Psoas muscle (tissue), 7 donors: ENCODE measurements at regions not wholly inside any gene's neighbourhood (a gene's known extent, or its start where the extent isn't known, plus 50 kb on each side); places are given as distances from the start of the nearest gene placed in this dataset.
"Not testable (repeated sequence)": the region's sequence is repeated elsewhere in the genome, so short reads cannot be mapped to it uniquely, and the experiment has no call there.

Experiments
- ATAC-seq, 4 donors: fragments of 200-7000 bp; cut with Tn5 transposase; one replicate each; pipeline ENCODE4 v1.9.1; 2020; ENCODE audit warnings: moderate library complexity in 3 of 4, mild to moderate bottlenecking in 2 of 4
- DNase-seq, 2 donors: peaks; one replicate each; pipeline ENCODE4 v3.0.0-alpha.2; 2020
- H3K27ac ChIP-seq: fragments of 200-600 bp; one replicate; pipeline ENCODE4 v1.8.0; 2022
- H3K27me3 ChIP-seq, 3 donors: fragments of 200-600 bp in 1 of 3; one replicate each; pipeline versions ENCODE4 v1.6.1 to v1.8.0; 2013 to 2022; ENCODE audit warnings: low read length in 2 of 3, mild to moderate bottlenecking in 2 of 3, moderate library complexity in 1 of 3; ENCODE audit not compliant: insufficient read depth in 3 of 3
- H3K36me3 ChIP-seq, 2 donors: fragments of 200-600 bp in 1 of 2; one replicate each; pipeline versions ENCODE4 v1.6.1 to v1.8.0; 2013 to 2022; ENCODE audit warnings: low read depth in 1 of 2, mild to moderate bottlenecking in 1 of 2, moderate library complexity in 1 of 2; ENCODE audit not compliant: insufficient read depth in 1 of 2
- H3K4me1 ChIP-seq: fragments of 200-600 bp; one replicate; pipeline ENCODE4 v1.8.0; 2022
- H3K4me3 ChIP-seq: fragments of 200-600 bp; one replicate; pipeline ENCODE4 v1.8.0; 2022; ENCODE audit warnings: mild to moderate bottlenecking
- H3K9me3 ChIP-seq: fragments of 200-600 bp; one replicate; pipeline ENCODE4 v1.8.0; 2022
- WGBS, 3 donors: extraction: QIAGEN DNeasy Blood & Tissue Kit; methylation state at CpG; one replicate each; pipeline versions ENCODE4 v1.1.6 to v1.1.7; 2013; 5-methylcytosine and 5-hydroxymethylcytosine counted together
- intact Hi-C, 2 donors: fragments of 100-400 bp; cut with DNase I; formaldehyde crosslinking; loops; one replicate each; pipeline versions ENCODE4 v1.11.0 to v1.14.2; 2022
- TF ChIP-seq, protein P1 (sequence below): fragments of 200-600 bp; IDR thresholded peaks from one replicate; pipeline ENCODE4 v1.8.0; 2022; ENCODE audit warnings: antibody characterized with exemption
- donor health status: healthy with polysubstance abuse.
- donor health status: DM: no; HTN: no; CAD: no; lungs with moderate emphysema.
- donor health status: Bipolar disorder and iron deficiency.
- donor health status: healthy.
- donor health status: DM: yes; HTN: yes; CAD: no.
- donor health status: DM: no; HTN: no; CAD: no.
- donor health status: DM: yes; HTN: yes; CAD: no.

GRCh38 chr5:89823046-89823445, 586.5 kb downstream of the CETN3 start:
- Histone ChIP-seq H3K27ac (no peak overlapping the region), H3K36me3 (no peaks in the 10 kb centered on the region), H3K9me3 (no peaks in the 10 kb centered on the region), H3K27me3 (no peaks in the 10 kb centered on the region), H3K4me3 (no peak overlapping the region), H3K4me1 (no peaks in the 10 kb centered on the region)
- WGBS, 3 donors = 92 to 93% (median 92%) methylated on average over 2 of the region's 2 CpGs
- TF ChIP-seq, protein P1, sequence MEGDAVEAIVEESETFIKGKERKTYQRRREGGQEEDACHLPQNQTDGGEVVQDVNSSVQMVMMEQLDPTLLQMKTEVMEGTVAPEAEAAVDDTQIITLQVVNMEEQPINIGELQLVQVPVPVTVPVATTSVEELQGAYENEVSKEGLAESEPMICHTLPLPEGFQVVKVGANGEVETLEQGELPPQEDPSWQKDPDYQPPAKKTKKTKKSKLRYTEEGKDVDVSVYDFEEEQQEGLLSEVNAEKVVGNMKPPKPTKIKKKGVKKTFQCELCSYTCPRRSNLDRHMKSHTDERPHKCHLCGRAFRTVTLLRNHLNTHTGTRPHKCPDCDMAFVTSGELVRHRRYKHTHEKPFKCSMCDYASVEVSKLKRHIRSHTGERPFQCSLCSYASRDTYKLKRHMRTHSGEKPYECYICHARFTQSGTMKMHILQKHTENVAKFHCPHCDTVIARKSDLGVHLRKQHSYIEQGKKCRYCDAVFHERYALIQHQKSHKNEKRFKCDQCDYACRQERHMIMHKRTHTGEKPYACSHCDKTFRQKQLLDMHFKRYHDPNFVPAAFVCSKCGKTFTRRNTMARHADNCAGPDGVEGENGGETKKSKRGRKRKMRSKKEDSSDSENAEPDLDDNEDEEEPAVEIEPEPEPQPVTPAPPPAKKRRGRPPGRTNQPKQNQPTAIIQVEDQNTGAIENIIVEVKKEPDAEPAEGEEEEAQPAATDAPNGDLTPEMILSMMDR = no peak
- no peak for DNase-seq
- ATAC-seq = no peak
- intact Hi-C loops = no loop called here

DNA sequence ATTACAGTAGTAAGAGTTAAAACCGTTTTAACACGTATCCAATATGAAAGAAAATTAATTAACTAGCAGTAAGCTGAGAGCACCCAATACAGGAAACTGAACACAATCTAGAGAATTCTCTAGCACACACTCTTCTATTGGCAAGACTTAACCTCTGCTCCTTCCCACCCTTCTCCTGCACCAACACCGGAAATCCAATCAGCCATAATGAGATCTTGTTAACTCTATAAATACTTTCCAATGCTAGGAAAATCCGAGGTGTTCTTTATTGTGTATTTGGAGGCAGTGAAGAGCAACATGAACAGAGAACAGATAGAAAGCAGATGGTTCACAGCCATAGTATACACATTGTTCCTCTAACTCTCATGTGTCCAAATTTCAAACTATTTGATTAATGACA, 591.7 kb downstream of the CETN3 start:
- no peaks in the 10 kb centered on the region for H3K4me1 ChIP-seq
- intact Hi-C loops = no loop called here
- H3K27me3 ChIP-seq = no peaks in the 10 kb centered on the region
- no peak overlapping the region for H3K4me3 ChIP-seq
- DNase-seq = no peak
- no peaks in the 10 kb centered on the region for H3K36me3 ChIP-seq
- TF ChIP-seq, protein P1 = no peak
- 42 to 47% (median 44%) methylated on average over 4 of the region's 4 CpGs for WGBS, 3 donors
- no peaks in the 10 kb centered on the region for H3K9me3 ChIP-seq
- no peak for ATAC-seq
- H3K27ac ChIP-seq = no peak overlapping the region

DNA sequence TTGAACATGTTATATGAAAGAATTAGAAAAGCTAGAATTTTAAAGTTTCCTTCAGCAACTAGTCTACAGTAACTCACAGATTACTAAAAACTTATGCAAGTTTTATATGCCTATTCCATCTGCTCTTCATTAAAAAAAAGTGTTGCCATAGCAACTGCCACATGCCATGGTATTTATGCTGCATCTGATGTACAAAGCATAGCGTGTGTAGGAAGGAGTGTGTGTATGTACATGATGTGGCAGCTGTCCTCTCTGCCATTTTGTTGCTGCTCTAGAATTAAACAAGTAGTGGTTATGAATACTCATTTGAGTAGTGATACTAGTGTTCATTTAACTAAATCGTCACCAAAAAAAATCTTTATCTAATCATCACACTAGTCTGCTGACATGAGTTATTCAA, 593.5 kb downstream of the CETN3 start:
- Histone ChIP-seq H3K4me1 (no peaks in the 10 kb centered on the region), H3K9me3 (no peaks in the 10 kb centered on the region), H3K36me3 (no peaks in the 10 kb centered on the region), H3K27me3 (no peaks in the 10 kb centered on the region), H3K4me3 (no peak overlapping the region), H3K27ac (no peak overlapping the region)
- 80 to 86% (median 83%) methylated on average over 2 of the region's 2 CpGs for WGBS, 3 donors
- intact Hi-C loops = no loop called here
- TF ChIP-seq, protein P1 = no peak
- ATAC-seq (no peak), DNase-seq (no peak)

- H3K27ac ChIP-seq, H3K4me3 ChIP-seq, H3K27me3 ChIP-seq, H3K36me3 ChIP-seq, ATAC-seq, DNase-seq, H3K4me1 ChIP-seq, intact Hi-C loops: not testable (repeated sequence)
- H3K9me3 ChIP-seq = peaks cover 12% of the 10 kb centered on the region
- 90 to 92% (median 91%) methylated on average over 5 of the region's 5 CpGs for WGBS, 3 donors
Observed at GRCh38 chr5:89800735-89801134, 608.8 kb downstream of the CETN3 start.

GRCh38 chr5:89794504-89794903, 615.1 kb downstream of the CETN3 start:
- H3K4me1 ChIP-seq, DNase-seq, H3K27ac ChIP-seq, H3K36me3 ChIP-seq, intact Hi-C loops, H3K27me3 ChIP-seq, H3K4me3 ChIP-seq, H3K9me3 ChIP-seq, ATAC-seq: not testable (repeated sequence)
- 94 to 95% (median 95%) methylated on average over 5 to 6 of the region's 6 CpGs for WGBS, 3 donors

- intact Hi-C loops, DNase-seq, H3K27me3 ChIP-seq, H3K27ac ChIP-seq, ATAC-seq, H3K36me3 ChIP-seq, H3K4me3 ChIP-seq, H3K4me1 ChIP-seq: not testable (repeated sequence)
- peaks cover 18% of the 10 kb centered on the region for H3K9me3 ChIP-seq
Observed at GRCh38 chr5:89779734-89780133, 629.8 kb downstream of the CETN3 start.
